ENCODE measurements at regions not wholly inside any gene's neighbourhood (a gene's known extent, or its start where the extent isn't known, plus 50 kb on each side); places are given as distances from the start of the nearest gene placed in this dataset.
"Not testable (repeated sequence)": the region's sequence is repeated elsewhere in the genome, so short reads cannot be mapped to it uniquely, and the experiment has no call there.

DNA sequence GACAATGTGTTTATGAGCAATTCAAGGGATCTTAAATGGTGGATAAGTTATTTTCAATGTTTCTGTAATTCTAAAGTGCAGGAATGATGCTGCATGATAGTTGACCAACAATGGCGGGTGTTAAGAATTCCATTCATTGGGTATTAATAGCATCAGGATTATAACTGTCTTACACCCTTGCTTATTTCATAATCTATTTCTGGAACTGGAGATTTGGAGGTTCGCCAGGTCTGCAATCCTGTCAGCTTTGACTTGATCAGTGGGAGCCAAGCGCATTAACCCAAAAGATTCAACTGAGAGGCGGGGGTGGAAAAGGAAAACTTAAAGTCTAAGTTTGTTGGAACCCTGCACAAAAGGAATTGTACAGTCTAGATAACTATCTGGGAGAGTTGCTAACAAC, 114.9 kb upstream of the ZEB1 start:
- no peak overlapping the region for H3K4me3 ChIP-seq (replicated peaks; ENCODE audit: low read depth, low read length)
- TF ChIP-seq, protein P1, sequence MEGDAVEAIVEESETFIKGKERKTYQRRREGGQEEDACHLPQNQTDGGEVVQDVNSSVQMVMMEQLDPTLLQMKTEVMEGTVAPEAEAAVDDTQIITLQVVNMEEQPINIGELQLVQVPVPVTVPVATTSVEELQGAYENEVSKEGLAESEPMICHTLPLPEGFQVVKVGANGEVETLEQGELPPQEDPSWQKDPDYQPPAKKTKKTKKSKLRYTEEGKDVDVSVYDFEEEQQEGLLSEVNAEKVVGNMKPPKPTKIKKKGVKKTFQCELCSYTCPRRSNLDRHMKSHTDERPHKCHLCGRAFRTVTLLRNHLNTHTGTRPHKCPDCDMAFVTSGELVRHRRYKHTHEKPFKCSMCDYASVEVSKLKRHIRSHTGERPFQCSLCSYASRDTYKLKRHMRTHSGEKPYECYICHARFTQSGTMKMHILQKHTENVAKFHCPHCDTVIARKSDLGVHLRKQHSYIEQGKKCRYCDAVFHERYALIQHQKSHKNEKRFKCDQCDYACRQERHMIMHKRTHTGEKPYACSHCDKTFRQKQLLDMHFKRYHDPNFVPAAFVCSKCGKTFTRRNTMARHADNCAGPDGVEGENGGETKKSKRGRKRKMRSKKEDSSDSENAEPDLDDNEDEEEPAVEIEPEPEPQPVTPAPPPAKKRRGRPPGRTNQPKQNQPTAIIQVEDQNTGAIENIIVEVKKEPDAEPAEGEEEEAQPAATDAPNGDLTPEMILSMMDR (IDR thresholded peaks at IDR 0.05; ENCODE audit: low read depth, low read length, missing control alignments) = no peak
- DNase-seq (ENCODE audit: extremely low read depth, low read depth) = no peak

DNA sequence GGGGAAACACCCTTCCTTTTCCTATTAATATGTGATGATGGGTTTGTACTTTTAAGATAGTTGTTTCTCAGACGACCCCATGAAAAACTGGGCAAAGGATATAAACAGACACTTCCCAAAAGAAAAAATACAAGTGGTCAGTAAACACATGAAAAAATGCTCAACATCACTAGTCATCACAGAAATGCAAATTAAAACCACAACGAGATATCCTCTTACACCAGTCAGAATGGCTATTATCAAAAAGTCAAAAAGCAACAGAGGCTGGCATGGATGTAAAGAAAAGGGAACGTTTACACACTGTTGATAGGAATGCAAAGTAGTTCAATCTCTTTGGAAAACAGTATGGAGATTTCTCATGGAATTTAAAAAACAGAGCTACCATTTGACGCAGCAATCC, 111.4 kb upstream of the ZEB1 start:
- no peak for DNase-seq (ENCODE audit: extremely low read depth, low read depth)
- TF ChIP-seq, protein P1 (IDR thresholded peaks at IDR 0.05; ENCODE audit: low read depth, low read length, missing control alignments) = no peak
- H3K4me3 ChIP-seq (replicated peaks; ENCODE audit: low read depth, low read length) = no peak overlapping the region

DNA sequence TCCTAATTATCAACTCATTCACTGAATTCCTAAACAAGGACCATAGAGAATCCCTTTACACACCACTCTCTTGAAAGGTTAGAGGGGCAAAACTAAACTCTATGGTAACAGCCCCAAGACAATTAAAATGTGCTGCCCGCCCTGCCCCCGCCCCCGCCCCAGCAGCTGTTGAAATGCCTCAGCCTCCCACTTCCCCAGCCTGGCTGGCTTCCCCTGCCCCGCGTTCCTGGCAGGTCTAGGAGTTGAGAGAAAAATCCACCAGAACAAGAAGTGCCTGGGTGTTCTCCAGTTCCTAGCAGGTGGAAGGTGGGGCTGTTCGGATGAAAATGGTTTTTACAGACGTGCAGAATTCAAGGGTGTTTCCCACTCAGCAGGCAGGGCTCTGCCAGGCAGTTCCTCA, 109.5 kb upstream of the ZEB1 start:
- DNase-seq (ENCODE audit: extremely low read depth, low read depth) = no peak
- TF ChIP-seq, protein P1 (IDR thresholded peaks at IDR 0.05; ENCODE audit: low read depth, low read length, missing control alignments) = no peak
- no peak overlapping the region for H3K4me3 ChIP-seq (replicated peaks; ENCODE audit: low read depth, low read length)

DNA sequence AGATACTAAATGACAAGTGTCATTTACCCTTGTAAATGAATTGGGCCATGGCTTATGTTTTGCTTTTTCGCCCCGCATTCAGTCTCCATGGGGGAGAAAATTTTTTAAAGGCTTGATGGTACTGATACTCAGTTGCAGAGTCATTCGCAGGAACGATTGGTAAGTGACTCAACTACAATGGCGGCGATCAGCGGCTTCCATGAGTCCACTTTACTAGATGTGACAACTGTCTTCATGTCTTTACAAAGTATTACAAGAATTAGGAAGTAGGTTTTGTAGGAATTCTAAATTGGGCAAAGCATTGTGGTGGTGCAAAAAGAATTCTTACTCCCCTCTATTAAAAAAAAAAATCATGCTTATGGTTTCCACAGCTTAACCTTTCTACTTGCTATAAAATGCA, 108.8 kb upstream of the ZEB1 start:
- no peak overlapping the region for H3K4me3 ChIP-seq (replicated peaks; ENCODE audit: low read depth, low read length)
- no peak for DNase-seq (ENCODE audit: extremely low read depth, low read depth)
- TF ChIP-seq, protein P1 (IDR thresholded peaks at IDR 0.05; ENCODE audit: low read depth, low read length, missing control alignments) = no peak

DNA sequence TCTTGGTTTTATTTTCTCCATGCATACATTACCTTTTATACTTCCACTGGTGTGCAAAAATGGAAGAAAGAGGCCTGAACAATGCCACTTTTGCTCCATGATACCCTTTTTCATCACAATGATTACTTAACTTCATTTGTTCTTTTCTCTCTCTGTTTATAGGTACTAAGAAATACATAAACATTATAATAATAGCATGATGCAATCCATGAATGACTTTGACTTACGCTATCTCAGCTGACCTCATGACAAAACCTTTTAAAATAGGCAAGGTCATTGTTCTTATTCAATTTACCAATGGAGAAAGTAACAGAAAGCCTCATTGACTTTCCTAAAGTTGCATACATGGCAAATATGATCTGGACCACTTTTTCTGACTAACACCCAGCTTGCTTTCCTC, 105.1 kb upstream of the ZEB1 start:
- DNase-seq (ENCODE audit: extremely low read depth, low read depth) = no peak
- TF ChIP-seq, protein P1 (IDR thresholded peaks at IDR 0.05; ENCODE audit: low read depth, low read length, missing control alignments) = no peak
- H3K4me3 ChIP-seq (replicated peaks; ENCODE audit: low read depth, low read length) = no peak overlapping the region

DNA sequence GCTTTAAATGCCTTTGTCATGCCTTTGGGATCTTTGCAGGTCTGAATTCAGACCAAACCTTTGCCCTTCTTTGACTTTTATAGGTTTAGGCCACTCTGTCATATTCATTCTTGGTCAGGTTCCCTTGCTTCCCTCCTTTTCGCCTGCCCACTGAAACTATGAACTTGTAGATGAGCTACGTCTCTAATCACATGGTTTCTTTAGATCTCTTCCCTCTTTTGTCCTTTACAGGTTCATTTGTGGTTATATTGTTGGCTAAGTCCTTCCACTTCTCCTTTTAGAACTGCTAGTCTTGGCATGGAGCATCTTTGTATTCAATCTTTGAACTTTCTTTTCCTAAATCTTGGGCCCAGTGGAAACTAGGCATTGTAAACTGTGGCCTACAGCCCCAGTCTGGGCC, 104.0 kb upstream of the ZEB1 start:
- no peak for DNase-seq (ENCODE audit: extremely low read depth, low read depth)
- H3K4me3 ChIP-seq (replicated peaks; ENCODE audit: low read depth, low read length) = no peak overlapping the region
- TF ChIP-seq, protein P1 (IDR thresholded peaks at IDR 0.05; ENCODE audit: low read depth, low read length, missing control alignments) = no peak

DNA sequence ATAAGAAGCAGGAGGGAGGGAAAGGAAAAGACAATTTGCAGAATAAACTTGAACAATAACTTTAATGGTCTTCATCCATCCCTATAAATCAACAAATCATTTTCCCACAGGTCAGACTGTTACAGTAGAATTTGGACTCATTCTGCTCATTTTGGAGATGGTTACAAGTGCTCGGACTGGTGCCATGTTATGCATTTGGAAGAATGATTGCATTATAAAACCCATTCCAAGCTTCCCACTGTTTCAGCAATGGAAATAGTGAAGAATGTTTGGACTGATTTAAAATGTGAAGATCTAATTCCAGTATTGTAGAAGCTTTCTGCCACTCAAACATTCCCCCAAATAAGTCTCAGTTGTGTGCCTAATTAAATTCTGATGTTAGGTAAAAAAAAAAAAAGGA, 99.7 kb upstream of the ZEB1 start:
- TF ChIP-seq, protein P1 (IDR thresholded peaks at IDR 0.05; ENCODE audit: low read depth, low read length, missing control alignments) = no peak
- no peak overlapping the region for H3K4me3 ChIP-seq (replicated peaks; ENCODE audit: low read depth, low read length)
- DNase-seq (ENCODE audit: extremely low read depth, low read depth) = no peak

DNA sequence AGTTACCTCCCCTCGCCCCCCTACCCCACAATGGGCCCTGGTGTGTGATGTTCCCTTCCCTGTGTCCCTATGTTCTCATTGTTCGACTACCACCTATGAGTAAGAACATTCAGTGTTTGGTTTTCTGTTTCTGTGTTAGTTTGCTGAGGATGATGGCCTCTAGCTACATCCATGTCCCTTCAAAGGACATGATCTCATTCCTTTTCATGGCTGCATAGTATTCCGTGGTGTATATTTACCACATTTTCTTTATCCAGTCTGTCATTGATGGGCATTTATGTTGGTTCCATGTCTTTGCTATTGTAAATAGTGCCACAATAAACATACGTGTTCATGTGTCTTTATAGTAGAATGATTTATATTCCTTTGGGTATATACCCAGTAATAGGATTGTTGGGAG, 90.2 kb upstream of the ZEB1 start:
- not testable (repeated sequence) for DNase-seq (ENCODE audit: extremely low read depth, low read depth); H3K4me3 ChIP-seq (replicated peaks; ENCODE audit: low read depth, low read length)

Measured in HFF-Myc (cell line).